ENCODE measurements at regions not wholly inside any gene's neighbourhood (a gene's known extent, or its start where the extent isn't known, plus 50 kb on each side); places are given as distances from the start of the nearest gene placed in this dataset.
"Not testable (repeated sequence)": the region's sequence is repeated elsewhere in the genome, so short reads cannot be mapped to it uniquely, and the experiment has no call there.

- no peak for DNase-seq
These were observed 96.4 kb upstream of the DPH5 start for GRCh38 chr1:101121975-101122374.

- no peak for DNase-seq
These were observed 95.9 kb upstream of the DPH5 start for GRCh38 chr1:101121504-101121903.

DNA sequence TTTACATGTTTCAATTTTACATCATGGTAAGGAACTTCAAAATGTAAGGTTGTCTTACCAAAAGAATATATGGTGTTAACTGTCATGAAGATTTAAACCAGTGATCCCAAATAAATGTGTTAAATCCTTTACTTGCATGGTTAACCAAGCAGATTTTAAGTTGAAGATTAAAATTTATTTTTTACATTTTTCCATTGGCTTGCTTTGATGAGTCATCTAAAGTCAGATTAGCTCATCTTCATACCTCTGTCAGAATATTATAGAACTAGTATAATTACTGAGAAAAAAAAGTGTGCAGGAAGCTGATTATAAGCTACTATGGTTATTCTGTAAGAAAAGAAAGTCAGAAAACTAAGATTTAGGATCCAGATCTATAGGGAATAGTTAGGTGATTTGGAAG, 95.3 kb upstream of the DPH5 start:
- DNase-seq, result no peak

- DNase-seq, result no peak
These were observed 93.7 kb upstream of the DPH5 start for GRCh38 chr1:101119289-101119688.

GRCh38 chr1:101116006-101116405, 90.4 kb upstream of the DPH5 start:
- no peak for DNase-seq

DNA sequence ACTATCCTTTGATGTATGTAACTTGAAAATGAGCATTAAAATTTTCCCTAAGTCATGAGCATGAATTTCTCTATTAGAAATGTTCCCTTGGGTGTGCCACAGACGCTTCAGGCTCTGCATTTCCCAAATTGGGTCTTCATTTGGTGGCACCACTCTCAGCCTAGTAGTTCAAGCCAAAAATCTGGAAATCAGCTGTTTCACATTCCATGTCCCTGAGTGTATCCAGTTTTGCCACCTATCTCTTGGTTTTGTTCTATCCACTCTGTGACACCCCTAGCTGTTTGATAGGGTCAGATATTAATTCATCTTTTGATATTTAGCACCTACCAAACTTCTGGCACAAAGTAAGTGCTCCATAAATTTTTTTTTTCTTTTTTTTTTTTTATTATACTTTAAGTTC, 89.5 kb upstream of the DPH5 start:
- no peak for DNase-seq

DNA sequence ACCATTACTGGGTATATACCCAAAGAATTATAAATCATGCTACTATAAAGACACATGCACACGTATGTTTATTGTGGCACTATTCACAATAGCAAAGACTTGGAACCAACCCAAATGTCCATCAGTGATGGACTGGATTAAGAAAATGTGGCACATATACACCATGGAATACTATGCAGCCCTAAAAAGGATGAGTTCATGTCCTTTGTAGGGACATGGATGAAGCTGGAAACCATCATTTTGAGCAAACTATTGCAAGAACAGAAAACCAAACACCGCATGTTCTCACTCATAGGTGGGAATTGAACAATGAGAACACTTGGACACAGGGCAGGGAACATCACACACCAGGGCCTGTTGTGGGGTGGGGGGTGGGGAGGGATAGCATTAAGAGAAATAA, 88.5 kb upstream of the DPH5 start:
- not testable (repeated sequence) for DNase-seq

- DNase-seq, result no peak
These were observed 86.6 kb upstream of the DPH5 start for GRCh38 chr1:101112051-101112780.

DNA sequence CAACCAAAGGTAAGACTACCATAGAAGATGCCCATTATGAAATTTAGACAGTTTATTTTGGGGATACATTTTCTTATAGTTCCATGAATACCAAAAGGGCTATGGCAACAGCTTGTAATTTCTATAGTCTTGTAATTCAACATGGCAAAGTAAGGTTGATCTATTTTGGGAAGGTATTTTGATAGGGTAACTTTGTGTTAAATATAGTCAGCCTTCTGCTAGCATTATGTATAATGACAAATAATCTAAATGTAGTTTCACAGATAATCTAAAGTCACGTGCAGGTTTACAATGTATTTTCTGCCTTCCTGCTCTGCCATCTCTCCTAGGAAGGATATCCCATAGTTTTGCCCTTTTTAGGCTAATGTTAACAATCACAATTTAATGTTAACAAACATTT, 85.9 kb upstream of the DPH5 start:
- no peak for DNase-seq

DNA sequence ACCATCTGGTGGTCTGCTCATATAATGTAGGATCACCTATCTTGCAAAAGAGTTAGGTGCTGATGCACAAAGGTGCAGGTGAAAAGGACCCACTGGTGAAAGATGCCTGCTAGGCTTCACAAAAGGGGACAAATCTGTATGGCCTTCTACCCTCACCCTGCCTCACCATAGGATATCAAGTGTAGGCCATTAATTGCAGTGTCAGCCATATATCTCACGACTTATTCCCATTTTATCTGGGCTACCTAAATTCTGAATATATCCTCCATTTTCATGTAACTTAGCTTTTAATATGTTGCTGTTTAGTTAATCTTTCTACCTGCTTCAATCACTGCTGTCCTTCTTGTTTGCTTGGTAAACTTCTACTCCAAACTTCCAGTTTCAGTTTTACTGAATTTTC, 84.2 kb upstream of the DPH5 start:
- no peak for DNase-seq

- DNase-seq, result no peak
These were observed 82.5 kb upstream of the DPH5 start for GRCh38 chr1:101108111-101108500.

GRCh38 chr1:101107496-101108110, 82.0 kb upstream of the DPH5 start:
- no peak for DNase-seq

DNA sequence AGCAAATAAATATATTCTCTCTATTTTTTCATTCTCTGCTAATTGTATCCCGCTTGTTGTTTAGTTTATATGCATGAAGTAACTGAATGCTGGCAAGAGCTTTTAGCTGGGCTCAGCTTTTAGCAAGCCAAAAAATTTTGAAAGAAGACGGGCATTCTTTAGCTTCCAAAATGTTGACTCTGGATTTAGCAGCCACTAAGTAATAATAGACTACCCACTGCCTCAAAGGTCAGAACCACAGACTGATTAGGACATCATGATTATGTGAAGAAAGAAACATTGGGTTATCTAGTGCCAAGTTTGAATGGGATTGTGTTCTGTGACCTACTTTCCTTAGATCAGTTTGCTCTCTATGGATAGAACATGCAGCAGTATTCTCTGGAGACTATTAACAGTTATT, 80.3 kb upstream of the DPH5 start:
- DNase-seq, result no peak

DNA sequence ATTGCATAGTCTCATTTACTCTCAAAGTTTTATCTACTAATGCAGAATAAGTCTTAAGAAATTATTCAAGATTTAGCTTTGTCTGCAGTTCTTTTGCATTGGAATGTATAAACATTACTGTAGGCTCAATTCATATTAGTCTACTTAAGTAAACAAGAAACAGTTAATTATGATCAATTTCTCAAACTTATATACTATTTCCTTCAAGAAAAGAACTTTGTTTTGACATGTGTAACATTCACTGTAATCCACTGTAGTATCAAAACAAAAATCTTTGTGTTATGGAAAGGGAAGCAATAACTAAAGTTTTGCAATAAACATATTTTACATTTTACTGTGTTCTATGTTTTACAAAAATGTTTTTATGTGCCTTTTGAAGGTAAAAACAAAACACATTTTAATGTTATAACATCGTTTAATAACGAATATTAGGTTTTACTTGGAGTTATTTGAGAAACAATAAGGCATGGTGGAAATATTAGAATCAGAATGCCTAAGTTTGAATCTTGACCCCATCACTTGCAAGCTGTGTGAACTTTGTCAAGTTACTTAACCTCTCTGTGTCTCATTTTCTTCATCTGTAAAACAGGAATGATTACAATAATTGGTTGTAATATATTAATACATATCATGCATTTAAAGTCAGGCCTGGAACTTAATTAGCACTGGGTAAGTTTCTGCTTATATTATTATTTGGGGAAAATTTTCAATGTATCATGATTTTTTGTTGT, 77.0 kb upstream of the DPH5 start:
- DNase-seq, result no peak

GRCh38 chr1:101101360-101101759, 75.8 kb upstream of the DPH5 start:
- no peak for DNase-seq

GRCh38 chr1:101100674-101101073, 75.1 kb upstream of the DPH5 start:
- DNase-seq, result no peak

- no peak for DNase-seq
These were observed 73.3 kb upstream of the DPH5 start for GRCh38 chr1:101098907-101099306.

- no peak for DNase-seq
These were observed 72.7 kb upstream of the DPH5 start for GRCh38 chr1:101098327-101098726.

GRCh38 chr1:101089613-101090338, 64.2 kb upstream of the DPH5 start:
- DNase-seq, result no peak

DNA sequence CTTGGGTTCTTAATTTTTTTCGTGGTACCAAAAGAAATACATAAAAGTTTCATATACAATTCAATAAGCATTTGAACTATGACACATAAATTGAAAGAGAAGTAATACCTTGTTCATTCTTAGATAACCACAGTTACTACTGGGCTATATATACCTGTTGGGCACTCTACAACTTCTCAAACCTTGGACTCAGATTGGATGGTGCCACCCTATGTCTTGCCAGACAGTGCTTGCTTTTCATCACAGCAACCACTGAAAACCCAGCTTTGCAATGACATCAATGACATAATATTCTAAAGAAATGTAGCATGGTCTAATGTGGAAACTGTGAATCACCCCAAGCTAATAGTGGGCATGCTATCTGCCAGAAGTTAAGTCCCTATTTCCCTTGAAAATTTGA, 62.8 kb upstream of the DPH5 start:
- no peak for DNase-seq

- DNase-seq, result no peak
These were observed 61.2 kb upstream of the DPH5 start for GRCh38 chr1:101086783-101087182.

GRCh38 chr1:101081496-101082488, 56.2 kb upstream of the DPH5 start:
- no peak for DNase-seq
